ENCODE measurements at regions not wholly inside any gene's neighbourhood (a gene's known extent, or its start where the extent isn't known, plus 50 kb on each side); places are given as distances from the start of the nearest gene placed in this dataset.
"Not testable (repeated sequence)": the region's sequence is repeated elsewhere in the genome, so short reads cannot be mapped to it uniquely, and the experiment has no call there.

- in situ Hi-C loops (cut with MboI; ENCODE audit: low sequenced_read_pairs): no loop called here
These were observed 50.1 kb upstream of the ZNF608 start for GRCh38 chr5:124796495-124796894.

DNA sequence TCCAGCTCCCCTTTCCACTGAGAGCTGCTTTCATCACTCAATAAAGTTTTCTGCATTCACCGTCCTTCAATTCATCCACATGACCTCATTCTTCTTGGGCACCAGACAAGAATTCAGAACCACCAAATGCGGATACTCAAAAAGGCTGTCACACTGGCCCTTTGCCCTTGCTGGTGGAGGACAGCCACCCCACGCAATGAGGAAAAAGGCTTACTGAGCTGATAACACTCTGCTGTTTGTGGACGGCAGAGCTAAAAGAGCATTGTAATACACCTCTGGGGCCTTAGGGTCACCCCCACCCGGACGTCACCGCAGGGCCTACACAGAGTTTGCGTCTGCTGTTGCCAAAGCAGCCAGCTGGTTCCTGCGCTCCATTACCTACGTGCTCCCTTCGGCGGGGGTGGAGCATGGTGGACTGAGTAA is 51.2 kb upstream of the ZNF608 start:
- in situ Hi-C loops (cut with MboI; ENCODE audit: low sequenced_read_pairs): no loop called here

GRCh38 chr5:124798890-124799289 is 52.5 kb upstream of the ZNF608 start:
- in situ Hi-C loops (cut with MboI; ENCODE audit: low sequenced_read_pairs): no loop called here

- in situ Hi-C loops (cut with MboI; ENCODE audit: low sequenced_read_pairs): no loop called here
These were observed 55.1 kb upstream of the ZNF608 start for GRCh38 chr5:124801551-124801950.

DNA sequence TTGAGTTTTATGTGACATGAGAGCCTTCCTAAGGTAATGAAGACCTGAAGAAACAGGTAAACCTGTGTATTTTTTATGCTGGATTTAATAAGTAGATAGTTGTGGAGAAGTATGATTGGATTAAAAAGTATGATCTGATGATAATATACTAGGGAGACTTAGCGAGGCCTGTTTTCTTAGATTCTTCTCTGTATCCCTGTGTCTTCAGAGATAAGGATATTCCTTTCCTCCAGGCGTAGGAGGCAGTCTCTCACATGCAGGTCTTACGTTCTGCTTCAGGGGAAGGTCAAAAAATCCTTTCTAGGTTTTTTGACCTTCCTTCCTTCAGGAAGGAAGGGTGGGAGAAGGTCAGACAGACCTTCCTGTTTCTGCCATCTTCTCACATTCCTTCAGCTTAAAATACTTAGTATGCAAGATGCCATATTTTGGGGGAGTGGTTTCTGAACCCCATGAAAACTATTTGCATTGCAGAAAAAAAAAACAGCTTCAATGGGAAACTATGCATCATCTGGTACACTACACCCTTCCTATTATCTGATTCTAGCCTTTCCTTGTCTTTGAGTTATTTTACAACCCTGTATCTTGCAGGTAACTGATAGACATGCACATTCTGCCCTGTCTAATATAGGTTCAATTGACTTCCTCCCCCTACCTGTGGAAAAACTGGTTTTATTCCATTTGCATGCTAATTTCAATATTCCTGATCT is 57.3 kb upstream of the ZNF608 start:
- in situ Hi-C loops (cut with MboI; ENCODE audit: low sequenced_read_pairs): no loop called here

DNA sequence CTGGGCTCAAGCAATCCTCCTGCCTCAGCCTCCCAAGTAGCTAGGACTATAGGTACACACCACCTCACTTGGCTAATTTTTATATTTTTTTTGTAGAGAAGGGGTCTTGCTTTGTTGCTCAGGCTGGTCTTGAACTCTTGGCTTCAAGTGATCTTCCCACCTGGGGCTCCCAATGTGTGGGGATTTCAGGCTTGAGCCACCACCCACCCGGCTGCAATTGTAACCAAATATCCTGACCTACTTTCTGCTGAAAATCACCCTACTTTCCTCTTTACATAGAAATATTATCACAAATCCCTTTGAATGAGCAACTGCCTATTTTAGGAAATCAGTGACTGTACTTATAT is 59.6 kb upstream of the ZNF608 start:
- in situ Hi-C loops (cut with MboI; ENCODE audit: low sequenced_read_pairs): no loop called here

- in situ Hi-C loops (cut with MboI; ENCODE audit: low sequenced_read_pairs): no loop called here
These were observed 60.1 kb upstream of the ZNF608 start for GRCh38 chr5:124806373-124807077.

DNA sequence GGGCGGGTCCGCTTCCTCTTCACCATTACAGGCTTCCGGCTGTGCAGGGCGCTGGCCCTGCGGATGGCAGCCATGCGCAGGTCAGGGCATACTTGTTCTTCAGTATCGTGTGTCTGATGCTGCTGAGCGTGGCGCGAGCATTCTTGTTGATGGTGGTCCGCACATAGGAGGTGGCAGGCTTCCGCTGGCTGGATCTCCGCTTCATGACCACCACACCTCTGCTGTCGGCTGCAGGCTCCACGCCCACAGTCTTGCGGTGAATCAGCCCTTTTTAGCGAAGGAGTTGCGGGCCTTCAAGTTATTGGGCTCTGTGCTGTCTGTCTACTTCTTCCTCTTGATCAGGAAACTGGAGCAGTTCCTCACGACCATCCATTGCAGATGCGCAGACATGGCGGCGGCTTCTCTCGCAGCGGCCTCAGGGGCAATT is 62.4 kb upstream of the ZNF608 start:
- in situ Hi-C loops (cut with MboI; ENCODE audit: low sequenced_read_pairs): no loop called here

GRCh38 chr5:124810396-124811006 is 64.1 kb upstream of the ZNF608 start:
- in situ Hi-C loops (cut with MboI; ENCODE audit: low sequenced_read_pairs): no loop called here

DNA sequence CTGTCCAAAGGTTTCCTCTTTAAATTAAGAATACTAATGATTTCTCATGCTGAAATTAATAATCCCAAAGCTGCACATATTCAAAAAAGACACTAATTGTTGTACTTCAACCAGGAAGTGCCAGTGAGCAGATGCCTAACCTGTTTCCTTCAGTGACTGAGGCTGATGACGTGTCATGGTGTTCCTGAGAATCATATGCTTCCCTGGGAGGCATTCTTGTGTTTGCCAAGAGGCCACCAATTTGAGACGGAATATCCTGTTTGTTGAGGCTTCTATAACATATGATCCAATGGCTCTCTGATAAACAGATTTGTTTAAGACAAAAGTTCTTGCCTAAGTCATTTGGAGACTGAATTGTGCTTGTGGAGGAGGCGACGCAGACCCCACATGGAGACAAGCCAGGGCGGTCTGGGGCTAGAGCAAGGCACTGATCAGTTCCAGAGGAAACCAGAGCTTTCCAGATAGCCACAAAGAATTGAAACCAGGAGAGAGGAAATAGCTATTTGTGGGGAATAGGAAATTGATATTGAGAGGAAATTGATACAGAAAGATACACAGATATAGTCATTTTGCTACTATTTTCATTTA is 66.4 kb upstream of the ZNF608 start:
- in situ Hi-C loops (cut with MboI; ENCODE audit: low sequenced_read_pairs): no loop called here

GRCh38 chr5:124816381-124816780 is 69.9 kb upstream of the ZNF608 start:
- in situ Hi-C loops (cut with MboI; ENCODE audit: low sequenced_read_pairs): no loop called here

DNA sequence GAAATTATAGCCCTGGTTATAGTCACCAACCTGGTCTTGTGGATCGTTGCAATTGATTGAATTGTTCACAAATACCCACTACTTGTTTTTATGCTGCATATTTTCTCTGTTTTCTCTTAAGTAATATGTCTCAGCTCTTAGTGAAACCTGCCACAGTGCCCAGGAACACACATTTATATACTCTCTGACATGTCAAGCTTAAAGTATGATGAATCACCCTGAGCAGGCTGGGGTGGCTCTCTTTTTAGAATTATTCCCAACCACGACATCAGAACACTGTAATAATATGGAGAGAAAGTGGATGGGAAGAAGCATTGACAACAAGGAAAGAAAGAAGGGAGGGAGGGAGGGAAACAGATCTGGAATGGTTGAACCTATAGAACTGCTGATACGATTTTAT is 72.8 kb upstream of the ZNF608 start:
- in situ Hi-C loops (cut with MboI; ENCODE audit: low sequenced_read_pairs): no loop called here

GRCh38 chr5:124822647-124823046 is 76.2 kb upstream of the ZNF608 start:
- in situ Hi-C loops (cut with MboI; ENCODE audit: low sequenced_read_pairs): no loop called here

DNA sequence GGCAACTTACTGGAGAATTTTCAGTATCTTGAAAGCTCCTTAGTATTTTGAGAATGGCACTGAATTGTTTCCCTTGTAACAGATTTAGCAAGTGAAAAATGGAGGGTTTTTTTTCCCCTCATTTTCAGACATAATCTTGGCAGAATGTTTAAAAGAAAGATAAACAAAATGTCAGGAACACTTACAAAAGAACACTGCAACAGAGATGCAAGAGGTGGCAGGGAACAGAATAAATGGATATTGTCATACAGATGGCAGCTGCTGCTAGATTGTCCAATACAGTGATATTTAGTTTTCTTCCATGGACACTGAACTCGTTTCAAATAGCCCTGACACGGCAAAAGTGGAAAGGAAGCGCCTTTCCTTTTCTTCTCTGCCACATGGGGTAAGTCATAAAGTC is 76.9 kb upstream of the ZNF608 start:
- in situ Hi-C loops (cut with MboI; ENCODE audit: low sequenced_read_pairs): no loop called here

- in situ Hi-C loops (cut with MboI; ENCODE audit: low sequenced_read_pairs): no loop called here
These were observed 78.3 kb upstream of the ZNF608 start for GRCh38 chr5:124824637-124825158.

DNA sequence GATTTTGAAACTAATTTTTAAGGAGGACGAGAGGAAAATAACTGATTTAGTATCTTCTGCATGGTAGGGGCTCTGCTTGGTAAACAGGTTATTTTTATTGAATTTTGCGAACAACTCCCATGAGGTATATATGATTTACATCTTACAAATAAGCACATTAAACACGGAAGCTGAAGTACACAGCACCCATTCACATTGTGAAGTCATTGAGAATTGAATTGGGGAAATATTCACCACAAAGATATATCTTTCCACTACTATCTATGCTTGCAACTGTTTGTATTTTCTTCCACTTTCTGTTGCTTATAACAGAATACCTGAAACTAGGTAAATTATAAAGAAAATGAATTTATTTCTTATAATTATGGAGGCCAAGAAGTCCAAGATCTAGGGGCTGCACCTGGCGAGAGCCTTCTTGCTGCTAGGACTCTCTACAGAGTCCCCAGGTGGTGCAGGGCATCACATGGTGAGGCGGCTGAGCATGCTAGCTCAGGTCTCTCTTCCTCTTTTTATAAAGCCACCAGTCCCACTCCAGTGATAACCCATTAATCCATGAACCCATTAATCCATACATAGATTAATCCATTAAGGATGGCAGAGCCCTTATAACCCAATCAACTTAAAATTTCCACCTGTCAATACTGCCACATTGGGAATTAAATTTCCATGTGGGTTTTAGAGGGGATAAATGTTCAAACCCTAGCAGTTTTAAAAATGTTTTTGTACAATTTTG is 79.0 kb upstream of the ZNF608 start:
- in situ Hi-C loops (cut with MboI; ENCODE audit: low sequenced_read_pairs): no loop called here

- in situ Hi-C loops (cut with MboI; ENCODE audit: low sequenced_read_pairs): no loop called here
These were observed 79.5 kb upstream of the ZNF608 start for GRCh38 chr5:124825983-124826337.

DNA sequence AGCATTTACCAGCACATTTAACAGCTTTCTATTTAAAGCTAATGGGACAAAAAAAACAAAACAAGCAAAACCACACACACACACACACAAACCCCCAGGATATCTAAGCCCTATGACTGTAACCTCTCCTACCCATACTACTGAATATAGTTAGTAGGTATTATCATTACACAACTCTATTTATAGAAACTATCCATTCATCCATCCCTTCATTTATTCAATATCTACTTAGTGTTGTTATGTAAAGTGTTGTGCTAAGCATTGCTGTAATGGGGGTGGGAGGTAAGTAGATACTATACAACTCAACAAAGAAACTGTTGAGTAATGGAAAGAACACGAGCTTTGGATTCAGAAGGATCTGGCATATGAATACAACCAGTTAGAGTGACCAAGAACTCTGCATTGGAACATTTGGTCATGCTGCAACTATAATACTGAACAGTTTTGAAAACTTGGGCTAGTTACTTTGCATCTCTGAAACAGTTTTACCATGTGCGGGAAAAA is 82.3 kb upstream of the ZNF608 start:
- in situ Hi-C loops (cut with MboI; ENCODE audit: low sequenced_read_pairs): no loop called here

- in situ Hi-C loops (cut with MboI; ENCODE audit: low sequenced_read_pairs): no loop called here
These were observed 85.3 kb upstream of the ZNF608 start for GRCh38 chr5:124831687-124832240.

- in situ Hi-C loops (cut with MboI; ENCODE audit: low sequenced_read_pairs): no loop called here
These were observed 86.1 kb upstream of the ZNF608 start for GRCh38 chr5:124832510-124832909.

GRCh38 chr5:124836314-124836713 is 89.9 kb upstream of the ZNF608 start:
- in situ Hi-C loops (cut with MboI; ENCODE audit: low sequenced_read_pairs): not testable (repeated sequence)
